ENCODE measurements at regions not wholly inside any gene's neighbourhood (a gene's known extent, or its start where the extent isn't known, plus 50 kb on each side); places are given as distances from the start of the nearest gene placed in this dataset.
"Not testable (repeated sequence)": the region's sequence is repeated elsewhere in the genome, so short reads cannot be mapped to it uniquely, and the experiment has no call there.

- no peak for DNase-seq (ENCODE audit: low spot score)
Observed at GRCh38 chr4:189767941-189768340, 172.7 kb upstream of the FRG1 start.

DNA sequence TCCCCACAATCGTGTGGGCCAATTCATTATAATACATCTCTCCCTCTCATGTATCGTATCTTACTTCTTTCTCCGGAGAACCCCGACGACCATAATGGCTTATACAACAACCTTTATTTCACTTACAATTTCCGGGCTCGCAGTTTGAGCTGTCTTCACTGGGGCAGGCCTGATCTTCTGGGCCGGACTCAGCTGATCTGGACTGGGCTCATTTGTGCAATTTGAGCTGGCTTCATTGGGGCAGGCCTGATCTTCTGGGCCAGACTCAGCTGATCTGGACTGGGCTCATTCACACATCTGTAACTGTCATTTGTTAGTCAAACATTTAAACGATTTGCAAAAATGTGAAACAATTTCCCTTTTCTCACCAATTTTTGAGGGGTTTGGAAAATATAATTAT lies 171.5 kb upstream of the FRG1 start:
- DNase-seq (ENCODE audit: low spot score), result no peak

DNA sequence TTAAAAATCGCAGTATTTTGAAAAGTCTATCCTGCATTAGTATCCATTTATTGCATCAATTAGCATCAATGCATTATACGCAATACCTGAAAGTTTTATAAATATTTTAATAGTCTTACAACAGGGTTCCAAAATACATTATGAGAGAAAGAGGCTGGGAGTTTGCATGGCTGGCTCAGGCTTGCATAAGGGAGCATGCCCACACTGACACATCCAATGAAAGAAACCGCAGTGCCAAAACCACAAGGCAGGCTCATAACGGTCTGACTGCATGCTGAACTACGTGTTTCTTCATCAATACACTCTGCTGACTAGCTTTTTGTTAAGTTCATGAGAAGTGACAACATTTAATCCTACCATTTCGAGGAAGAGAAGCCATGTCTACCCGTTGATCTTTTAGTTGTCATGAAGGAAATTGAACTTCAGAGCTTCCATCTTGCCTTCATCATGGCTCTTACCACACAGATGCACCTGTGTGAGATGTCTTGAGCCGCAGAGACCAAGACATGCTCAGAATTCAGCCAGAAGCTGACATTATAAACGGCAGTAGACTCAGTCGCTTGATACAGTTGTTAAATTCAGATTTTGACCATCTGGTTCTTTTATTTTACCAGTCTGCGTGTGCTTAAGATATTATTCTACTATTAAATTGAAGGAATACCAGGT lies 168.8 kb upstream of the FRG1 start:
- DNase-seq (ENCODE audit: low spot score), result no peak

- DNase-seq (ENCODE audit: low spot score), result no peak
Observed at GRCh38 chr4:189773909-189774308, 166.8 kb upstream of the FRG1 start.

GRCh38 chr4:189779281-189779980 lies 161.2 kb upstream of the FRG1 start:
- no peak for DNase-seq (ENCODE audit: low spot score)

DNA sequence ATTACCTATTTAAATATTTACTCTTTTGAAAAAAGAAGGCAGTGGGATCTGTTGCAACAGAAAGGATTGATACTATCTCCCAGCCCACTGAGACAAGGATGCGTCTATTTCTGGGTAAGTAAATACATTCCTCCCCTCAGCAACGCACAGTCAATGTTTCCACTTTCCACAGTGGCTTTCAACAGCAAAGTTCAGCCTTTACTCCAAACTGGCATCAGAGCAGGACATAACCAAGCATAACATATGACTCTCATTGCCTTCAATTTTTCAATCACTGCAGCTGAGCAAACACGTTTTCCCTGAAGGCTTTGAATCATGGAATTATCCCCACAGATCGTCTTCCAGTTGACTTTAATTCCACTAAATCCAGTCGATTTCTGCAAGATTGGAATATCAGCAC lies 160.3 kb upstream of the FRG1 start:
- no peak for DNase-seq (ENCODE audit: low spot score)

GRCh38 chr4:189784651-189785050 lies 156.0 kb upstream of the FRG1 start:
- DNase-seq (ENCODE audit: low spot score), result no peak

- no peak for DNase-seq (ENCODE audit: low spot score)
Observed at GRCh38 chr4:189785257-189785656, 155.4 kb upstream of the FRG1 start.

DNA sequence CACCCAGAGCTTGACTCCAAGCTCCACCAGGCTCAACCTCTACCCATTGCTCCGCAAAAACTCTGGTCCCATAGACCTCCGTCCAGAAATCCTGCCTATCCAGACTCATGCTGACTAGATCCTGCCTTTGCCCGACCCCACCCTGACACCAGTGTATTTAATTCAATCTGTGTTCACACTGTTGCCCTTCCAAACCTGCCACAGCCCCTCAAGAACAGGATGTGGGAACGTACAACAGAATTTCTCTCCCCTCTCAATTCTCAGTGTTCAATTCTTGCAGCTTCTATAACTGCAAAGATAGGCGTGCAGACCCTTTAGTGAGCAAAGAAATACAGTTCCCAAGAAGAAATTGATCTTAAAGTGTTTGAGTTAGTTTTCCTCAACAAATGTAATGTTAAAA lies 154.2 kb upstream of the FRG1 start:
- DNase-seq (ENCODE audit: low spot score), result no peak

DNA sequence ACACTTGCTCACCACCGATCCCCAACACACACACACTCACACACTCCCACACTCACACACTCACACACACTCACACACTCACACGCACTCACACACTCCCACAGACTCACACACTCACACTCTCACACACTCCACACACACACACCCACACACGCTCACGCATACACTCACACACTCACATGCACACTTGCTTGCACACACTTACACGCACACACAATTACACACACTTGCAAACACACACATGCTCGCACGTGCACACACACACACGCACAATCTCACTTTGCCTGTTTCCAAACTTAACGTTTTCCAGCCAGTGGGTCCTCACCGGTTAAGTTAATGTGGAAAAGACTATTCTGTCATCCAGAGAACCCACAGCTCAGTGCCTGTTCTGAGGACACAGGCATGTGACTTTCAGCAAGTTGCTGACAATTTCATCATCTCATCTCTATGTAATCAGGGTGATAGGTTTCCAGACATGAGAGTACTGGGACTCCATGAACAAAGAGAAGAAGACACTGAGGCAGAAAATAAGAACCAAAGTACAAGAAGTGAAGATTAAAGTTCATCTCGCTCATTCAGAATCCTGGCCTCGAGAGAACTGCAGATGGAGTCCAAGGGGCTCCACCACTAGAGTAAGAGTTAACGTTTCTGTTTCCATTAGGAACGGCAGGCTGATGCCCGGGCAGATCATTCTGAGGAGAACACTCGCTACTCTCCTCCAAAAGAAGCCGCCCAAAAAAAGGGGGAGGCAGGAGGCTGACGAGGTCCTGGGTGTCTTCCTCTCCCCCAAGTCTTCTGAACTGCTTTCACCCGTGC lies 153.2 kb upstream of the FRG1 start:
- DNase-seq (ENCODE audit: low spot score), result no peak

DNA sequence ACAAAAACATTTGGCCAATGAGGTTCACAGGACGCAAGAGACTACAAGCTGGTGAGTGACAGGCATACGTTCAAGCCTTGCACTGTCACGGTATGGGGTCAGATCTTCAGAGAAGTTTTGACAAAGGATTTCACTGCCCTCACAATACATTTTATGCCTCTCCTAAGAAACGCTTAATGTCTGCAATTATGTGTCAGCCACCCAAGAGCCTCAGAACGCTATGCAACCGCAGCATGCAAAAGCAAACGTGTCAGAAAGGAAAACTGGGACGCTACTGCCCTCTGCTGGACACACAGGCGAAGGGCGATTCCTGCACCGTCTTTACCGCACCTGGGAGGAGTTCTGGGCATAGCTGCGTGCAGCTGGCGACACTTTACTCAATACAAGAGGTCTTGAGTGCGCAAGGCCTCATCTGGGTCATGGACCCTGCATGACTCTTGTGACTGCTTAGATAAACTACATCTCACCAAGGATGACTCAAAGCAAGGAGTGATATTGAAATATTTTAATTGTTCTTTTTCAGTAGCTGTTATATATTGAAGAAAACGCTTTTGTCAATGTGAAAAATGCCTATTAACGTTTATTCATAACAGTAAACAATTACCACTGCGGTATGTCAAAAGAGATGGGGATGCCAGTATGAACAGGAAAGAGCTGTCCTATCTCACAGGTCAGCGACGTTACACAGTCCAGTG lies 147.6 kb upstream of the FRG1 start:
- peak; percentile 73 for DNase-seq (ENCODE audit: low spot score)

- DNase-seq (ENCODE audit: low spot score), result no peak
Observed at GRCh38 chr4:189800545-189801088, 140.1 kb upstream of the FRG1 start.

- DNase-seq (ENCODE audit: low spot score), result no peak
Observed at GRCh38 chr4:189802884-189803283, 137.8 kb upstream of the FRG1 start.

DNA sequence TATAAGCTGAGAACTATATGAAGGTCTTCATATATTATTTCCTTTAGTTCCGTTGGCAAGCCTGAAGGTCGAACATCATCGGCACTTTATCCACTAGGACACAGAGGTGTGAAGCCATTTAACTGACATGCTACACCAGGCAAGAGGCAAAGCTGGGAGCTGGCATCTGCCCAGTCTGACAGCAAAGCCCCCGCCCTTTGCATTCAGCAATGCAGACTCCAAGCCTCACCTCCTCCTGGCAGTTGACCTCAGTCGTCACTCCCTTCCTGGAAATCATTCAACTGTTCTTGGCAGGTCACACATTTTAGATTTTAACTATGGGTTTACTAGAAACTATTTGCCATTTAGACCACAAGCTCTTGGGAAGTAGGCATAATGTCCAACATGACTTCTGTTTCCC lies 135.8 kb upstream of the FRG1 start:
- DNase-seq (ENCODE audit: low spot score), result no peak

GRCh38 chr4:189806506-189806905 lies 134.2 kb upstream of the FRG1 start:
- DNase-seq (ENCODE audit: low spot score), result no peak

DNA sequence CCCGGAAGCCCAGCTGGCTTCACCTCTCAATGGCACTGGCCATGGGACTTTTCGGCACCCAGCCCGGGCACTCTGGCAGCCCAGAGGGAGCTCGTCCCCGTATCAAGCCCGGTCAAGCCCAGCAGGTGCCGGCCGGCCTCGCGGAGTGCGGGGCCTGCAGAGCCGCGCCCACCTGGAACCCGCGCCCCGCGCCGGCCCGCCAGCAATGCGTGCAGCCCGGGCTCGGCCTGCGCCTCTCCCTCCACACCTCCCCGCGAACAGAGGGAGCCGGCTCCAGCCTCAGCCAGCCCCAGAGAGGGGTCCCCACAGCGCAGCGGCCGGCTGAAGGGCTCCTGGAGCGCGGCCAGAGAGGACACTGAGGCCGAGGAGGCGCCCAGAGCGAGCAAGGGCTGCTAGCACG lies 133.6 kb upstream of the FRG1 start:
- no peak for DNase-seq (ENCODE audit: low spot score)

DNA sequence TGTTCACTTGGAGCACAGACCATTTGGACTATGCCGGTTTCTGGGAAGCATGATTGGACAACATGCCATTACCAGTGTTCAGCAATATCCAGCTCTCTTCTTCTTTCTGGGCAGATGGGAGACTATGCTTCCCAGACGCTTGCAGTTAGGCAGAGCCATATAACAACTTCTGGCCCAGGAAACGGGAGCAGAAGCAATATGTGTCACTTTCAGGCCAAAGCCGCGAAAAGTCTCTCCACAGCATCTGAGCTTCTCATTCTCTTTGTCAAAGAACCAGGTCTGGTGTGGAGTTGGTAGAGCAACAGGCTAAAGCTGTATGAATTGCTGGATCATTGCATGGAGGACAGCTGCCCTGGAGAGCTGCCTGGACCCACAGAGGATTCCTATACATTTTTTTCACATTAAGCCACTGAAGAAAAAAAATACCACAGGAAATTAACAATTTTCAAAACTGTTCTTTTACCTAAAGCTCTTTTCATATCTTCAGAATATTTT lies 131.4 kb upstream of the FRG1 start:
- DNase-seq (ENCODE audit: low spot score), result no peak

DNA sequence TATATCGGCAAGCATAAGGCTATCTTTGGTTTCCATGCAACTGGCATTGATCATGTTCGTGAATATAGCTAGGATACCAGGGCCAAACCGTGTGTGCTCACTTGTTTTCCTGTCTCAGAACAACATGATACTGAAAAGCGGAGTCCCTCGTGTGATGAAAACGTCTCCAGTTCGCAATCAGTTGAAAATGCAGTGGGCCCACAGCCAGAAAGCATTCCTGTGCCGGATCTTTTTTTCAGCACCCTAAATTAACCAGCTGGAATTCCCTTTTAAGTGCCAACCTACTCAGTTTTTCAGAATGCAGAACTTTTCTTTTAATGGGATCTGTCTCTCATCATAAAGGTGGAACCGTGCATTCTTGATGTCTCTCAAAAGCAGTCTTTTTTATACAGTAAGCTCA lies 130.8 kb upstream of the FRG1 start:
- no peak for DNase-seq (ENCODE audit: low spot score)

GRCh38 chr4:189810318-189811181 lies 130.1 kb upstream of the FRG1 start:
- not testable (repeated sequence) for DNase-seq (ENCODE audit: low spot score)

GRCh38 chr4:189815404-189816192 lies 125.1 kb upstream of the FRG1 start:
- no peak for DNase-seq (ENCODE audit: low spot score)

Data from AG08396 (cell line).